ACC112 (cell line): ENCODE measurements at regions not wholly inside any gene's neighbourhood (a gene's known extent, or its start where the extent isn't known, plus 50 kb on each side); places are given as distances from the start of the nearest gene placed in this dataset.
A peak's percentile ranks its signal among the peaks of the same experiment; 100 is the strongest.

Experiments
- H2AFZ ChIP-seq: fragments of 200-600 bp; sonication (generic); one replicate; pipeline ENCODE4 v1.6.0; 2017; ENCODE audit warnings: antibody characterized with exemption, low read length; ENCODE audit not compliant: unreplicated experiment
- H3K27ac ChIP-seq: fragments of 200-600 bp; sonication (generic); 2 replicates; pipeline ENCODE4 v1.5.1; 2014; ENCODE audit warnings: low read depth, mild to moderate bottlenecking, antibody characterized with exemption, low read length, moderate library complexity
- H3K27me3 ChIP-seq: fragments of 200-600 bp; sonication (generic); 2 replicates; pipeline ENCODE4 v1.6.1; 2014; ENCODE audit warnings: mild to moderate bottlenecking, antibody characterized with exemption, low read length, moderate library complexity, mixed read lengths; ENCODE audit not compliant: insufficient read depth
- H3K36me3 ChIP-seq: fragments of 200-600 bp; sonication (generic); 2 replicates; pipeline ENCODE4 v1.6.1; 2016; ENCODE audit warnings: mild to moderate bottlenecking, antibody characterized with exemption, low read length, moderate library complexity, mixed read lengths; ENCODE audit not compliant: insufficient read depth
- H3K4me1 ChIP-seq: fragments of 200-600 bp; sonication (generic); one replicate; pipeline ENCODE4 v1.6.1; 2016; ENCODE audit warnings: low read length, mixed read lengths; ENCODE audit not compliant: insufficient read depth, unreplicated experiment, control insufficient read depth
- H3K4me3 ChIP-seq: fragments of 200-600 bp; sonication (generic); 2 replicates; pipeline ENCODE4 v1.5.1; 2014; ENCODE audit warnings: mild to moderate bottlenecking, low read depth, low read length
- H3K79me2 ChIP-seq: fragments of 200-600 bp; sonication (generic); one replicate; pipeline ENCODE4 v1.6.0; 2016; ENCODE audit warnings: low read length; ENCODE audit not compliant: control insufficient read depth, unreplicated experiment, insufficient read depth

DNA sequence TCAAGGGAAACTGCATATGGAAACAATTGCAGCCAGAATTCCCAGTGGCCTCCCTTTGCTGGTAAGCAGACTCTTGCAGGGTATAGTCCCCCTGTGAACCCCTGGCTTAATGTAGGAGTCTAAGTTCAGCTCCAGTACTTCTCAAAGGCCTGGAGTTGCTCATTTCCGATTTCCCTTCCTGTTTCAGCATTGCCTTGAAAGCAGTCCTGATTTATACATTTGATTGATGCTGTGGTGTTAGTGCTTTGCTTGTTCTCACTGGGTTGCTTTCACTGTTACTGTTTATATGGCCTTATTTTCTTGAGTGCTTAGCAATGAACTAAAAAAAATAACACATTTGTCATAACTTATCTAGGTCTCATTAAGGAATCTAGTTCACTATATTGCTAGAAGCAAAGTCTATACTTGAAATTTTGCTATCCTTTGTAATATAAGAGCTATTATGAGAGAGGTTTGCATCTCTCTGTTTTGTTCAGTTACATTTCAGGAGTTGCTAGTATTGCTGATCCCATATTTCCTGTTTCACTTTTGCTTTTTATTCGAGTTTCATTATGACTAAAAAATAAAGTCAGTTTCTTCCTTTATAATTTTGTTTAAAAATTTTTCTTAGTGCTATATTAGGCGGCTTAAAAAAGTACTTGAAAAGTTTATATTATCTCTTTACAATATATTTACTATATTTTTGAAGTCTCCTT is 122.4 kb upstream of the NMUR2 start:
- peak overlapping the region; percentile 27 for H2AFZ ChIP-seq
- no peak overlapping the region for H3K4me3 ChIP-seq
- H3K4me1 ChIP-seq: no peaks in the 10 kb centered on the region
- H3K27ac ChIP-seq: no peak overlapping the region
- H3K27me3 ChIP-seq: no peaks in the 10 kb centered on the region
- H3K36me3 ChIP-seq: no peaks in the 10 kb centered on the region
- no peaks in the 10 kb centered on the region for H3K79me2 ChIP-seq

DNA sequence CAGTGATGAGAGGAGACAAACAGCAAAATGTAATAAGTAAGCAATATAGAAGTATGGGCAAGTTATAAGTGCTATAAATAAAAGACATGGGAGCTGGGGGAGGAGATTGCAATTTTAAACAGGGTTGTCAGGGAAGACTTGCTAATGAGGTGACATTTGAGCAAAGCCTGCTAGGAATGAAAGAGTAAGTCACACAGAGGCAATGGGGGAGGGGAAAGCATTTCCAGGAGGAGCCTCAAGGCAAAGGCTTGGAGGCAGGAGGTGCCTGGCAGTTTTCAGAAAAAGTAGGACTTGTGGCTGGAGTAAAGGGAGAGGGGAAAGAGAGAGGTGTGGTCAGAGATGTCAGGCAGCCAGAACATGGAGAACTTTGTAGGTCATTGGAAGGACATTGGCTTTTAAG is 124.4 kb upstream of the NMUR2 start:
- no peak overlapping the region for H3K27ac ChIP-seq
- no peaks in the 10 kb centered on the region for H3K79me2 ChIP-seq
- no peak overlapping the region for H2AFZ ChIP-seq
- no peaks in the 10 kb centered on the region for H3K36me3 ChIP-seq
- H3K27me3 ChIP-seq: no peaks in the 10 kb centered on the region
- no peaks in the 10 kb centered on the region for H3K4me1 ChIP-seq
- H3K4me3 ChIP-seq: no peak overlapping the region

DNA sequence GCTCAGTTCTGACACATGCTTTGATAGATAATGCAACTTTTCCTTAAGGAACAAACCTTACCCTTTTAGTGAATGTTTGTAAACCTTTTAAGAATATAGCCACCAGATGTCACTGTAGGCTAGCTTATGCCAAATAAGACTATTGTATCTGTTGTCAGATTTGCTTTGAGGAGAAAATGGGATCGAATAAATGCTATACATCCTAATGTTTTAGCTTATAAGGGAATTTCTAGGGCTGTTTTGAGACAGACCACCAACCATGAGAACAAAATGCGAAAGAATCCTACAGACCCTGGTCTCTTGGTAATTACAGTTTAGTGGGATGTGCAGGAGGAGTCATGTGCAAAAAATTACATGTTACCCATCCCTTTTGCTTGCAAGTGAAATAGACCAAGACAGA is 127.6 kb upstream of the NMUR2 start:
- Histone ChIP-seq H3K4me1 (no peaks in the 10 kb centered on the region), H3K27me3 (no peaks in the 10 kb centered on the region), H2AFZ (no peak overlapping the region), H3K36me3 (no peaks in the 10 kb centered on the region), H3K4me3 (no peak overlapping the region), H3K79me2 (no peaks in the 10 kb centered on the region), H3K27ac (no peak overlapping the region)

DNA sequence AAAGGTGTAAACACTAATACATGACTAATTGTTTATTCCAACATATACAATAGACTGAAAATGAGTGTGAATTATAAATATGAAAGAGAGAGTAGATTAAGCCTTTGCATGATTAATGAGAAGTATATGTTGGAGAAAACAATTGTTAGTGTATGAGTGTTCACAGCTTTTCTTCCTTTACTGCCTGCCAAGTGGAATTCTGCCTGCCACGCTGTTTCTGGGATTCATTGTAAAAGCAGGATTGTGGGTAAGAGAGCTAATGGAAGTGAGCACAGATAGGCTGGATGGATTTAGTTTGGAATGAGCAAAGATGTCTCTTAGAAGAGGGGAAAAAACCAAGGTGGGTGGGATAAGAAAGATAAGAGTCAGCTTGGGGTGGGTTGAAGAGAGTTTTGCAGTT is 129.6 kb upstream of the NMUR2 start:
- Histone ChIP-seq H3K4me3 (no peak overlapping the region), H3K79me2 (no peaks in the 10 kb centered on the region), H3K36me3 (no peaks in the 10 kb centered on the region), H3K27ac (no peak overlapping the region), H3K4me1 (no peaks in the 10 kb centered on the region), H2AFZ (no peak overlapping the region), H3K27me3 (no peaks in the 10 kb centered on the region)

DNA sequence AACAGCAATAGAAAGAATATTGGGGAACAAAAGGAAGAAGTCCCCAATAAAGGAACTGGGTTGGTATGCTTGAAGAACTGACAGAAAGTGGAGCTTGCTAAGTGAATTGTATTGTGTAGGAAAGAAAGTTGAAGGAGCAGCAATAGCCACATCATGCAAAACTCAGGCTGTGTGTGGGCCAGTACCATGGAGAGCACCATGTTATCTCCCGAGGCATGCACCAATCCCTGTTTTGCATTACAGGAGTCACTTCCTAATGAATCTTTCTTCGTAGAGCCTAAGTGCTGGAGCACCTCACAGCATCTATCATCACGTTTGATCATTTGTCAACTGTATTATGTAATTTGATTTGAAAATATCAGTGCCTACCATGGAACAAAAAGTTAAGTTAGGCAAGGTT is 137.7 kb upstream of the NMUR2 start:
- Histone ChIP-seq H3K79me2 (no peaks in the 10 kb centered on the region), H3K36me3 (no peaks in the 10 kb centered on the region), H2AFZ (no peak overlapping the region), H3K27me3 (no peaks in the 10 kb centered on the region; the same call in 1 of the 2 replicates), H3K4me3 (no peak overlapping the region), H3K4me1 (no peaks in the 10 kb centered on the region), H3K27ac (no peak overlapping the region)

DNA sequence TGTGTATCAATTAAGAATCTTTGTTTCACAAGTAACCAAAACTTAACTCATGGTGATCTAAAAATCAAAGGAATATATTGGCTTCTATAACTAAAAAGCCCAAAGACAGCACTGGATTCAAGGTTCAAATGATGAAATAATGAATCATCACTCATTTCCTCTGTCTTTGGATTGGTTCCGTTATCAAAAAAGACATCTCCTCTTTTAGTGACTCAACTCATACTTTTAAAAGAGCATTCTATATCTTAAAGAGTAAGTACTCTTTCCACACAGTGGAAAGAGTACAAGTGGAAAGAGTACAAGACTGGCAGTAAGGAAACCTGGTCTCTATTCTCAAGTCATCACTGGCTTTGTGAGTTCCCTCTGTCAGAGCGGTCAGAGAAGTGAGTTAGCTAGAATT is 141.4 kb upstream of the NMUR2 start:
- Histone ChIP-seq H3K4me1 (no peaks in the 10 kb centered on the region), H3K79me2 (no peaks in the 10 kb centered on the region), H3K36me3 (no peaks in the 10 kb centered on the region)

DNA sequence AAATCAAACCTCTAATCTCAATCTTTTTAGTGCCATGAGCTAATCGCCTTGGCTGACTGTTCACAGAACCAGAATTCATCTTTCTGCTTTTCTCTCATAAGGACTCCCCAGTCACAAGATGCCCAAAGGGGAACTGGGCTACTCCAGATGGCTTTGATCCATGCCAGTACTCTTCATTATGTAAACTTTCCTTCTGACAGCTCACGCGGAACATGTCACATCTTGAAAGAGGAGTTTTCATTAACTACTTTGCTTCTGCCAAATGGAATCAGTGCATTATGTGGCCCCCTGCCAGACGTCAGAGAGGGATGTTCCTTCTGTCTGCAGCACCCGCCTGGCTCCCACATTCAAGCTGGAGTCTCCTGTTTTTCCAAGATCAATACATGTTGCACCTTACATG is 142.1 kb upstream of the NMUR2 start:
- H3K4me3 ChIP-seq: no peak overlapping the region
- no peak overlapping the region for H2AFZ ChIP-seq

More for the DNA sequence above, 141.4 kb upstream of the NMUR2 start:
- Histone ChIP-seq H2AFZ (no peak overlapping the region), H3K27me3 (no peaks in the 10 kb centered on the region; the same call in 1 of the 2 replicates), H3K4me3 (no peak overlapping the region), H3K27ac (no peak overlapping the region)

DNA sequence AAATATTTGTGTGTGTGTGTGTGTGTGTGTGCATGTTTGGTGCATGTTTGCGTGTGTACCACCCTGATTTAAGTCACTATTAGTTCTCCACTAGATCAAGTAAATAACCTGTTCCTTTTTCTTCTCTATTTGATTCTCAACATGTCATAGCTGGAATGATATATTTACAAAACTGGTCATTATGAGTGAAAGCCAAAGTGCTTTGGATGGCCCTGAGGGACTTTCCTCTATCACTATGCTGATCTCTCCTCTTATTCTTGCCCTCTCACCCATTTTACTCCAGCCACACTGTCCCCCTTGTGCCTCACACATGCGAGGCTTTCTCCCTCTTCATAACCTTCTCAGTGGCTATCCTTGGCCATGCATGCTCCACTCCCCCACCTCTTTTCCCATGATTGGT is 144.6 kb upstream of the NMUR2 start:
- no peaks in the 10 kb centered on the region for H3K79me2 ChIP-seq
- no peak overlapping the region for H3K27ac ChIP-seq
- no peaks in the 10 kb centered on the region for H3K36me3 ChIP-seq
- H3K27me3 ChIP-seq: no peaks in the 10 kb centered on the region
- H3K4me1 ChIP-seq: no peaks in the 10 kb centered on the region
- H3K4me3 ChIP-seq: no peak overlapping the region
- no peak overlapping the region for H2AFZ ChIP-seq

More for the DNA sequence above, 142.1 kb upstream of the NMUR2 start:
- no peaks in the 10 kb centered on the region for H3K27me3 ChIP-seq
- no peaks in the 10 kb centered on the region for H3K4me1 ChIP-seq
- no peaks in the 10 kb centered on the region for H3K36me3 ChIP-seq
- no peaks in the 10 kb centered on the region for H3K79me2 ChIP-seq
- no peak overlapping the region for H3K27ac ChIP-seq

DNA sequence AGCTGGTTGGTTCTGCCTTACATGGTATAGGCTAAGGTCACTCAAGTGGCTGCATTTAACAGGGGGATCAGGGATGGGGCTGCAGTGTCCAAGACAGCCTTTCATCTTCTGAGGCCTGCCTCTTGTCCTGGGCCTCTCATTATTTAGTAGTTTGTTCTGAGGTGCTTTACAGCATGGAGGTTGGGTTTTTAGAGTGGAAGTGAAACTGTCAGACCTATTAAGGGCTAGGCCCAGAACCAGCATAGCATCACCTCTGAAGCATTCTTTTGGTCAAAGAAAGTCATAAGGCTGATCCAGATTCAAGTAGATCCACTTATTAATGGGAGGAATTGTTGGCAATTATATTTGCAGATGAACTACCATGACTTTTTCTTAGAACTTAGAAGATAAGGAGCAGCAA is 146.0 kb upstream of the NMUR2 start:
- H3K79me2 ChIP-seq: no peaks in the 10 kb centered on the region
- H3K4me3 ChIP-seq: no peak overlapping the region
- H2AFZ ChIP-seq: no peak overlapping the region
- H3K4me1 ChIP-seq: no peaks in the 10 kb centered on the region
- no peak overlapping the region for H3K27ac ChIP-seq
- H3K36me3 ChIP-seq: no peaks in the 10 kb centered on the region
- no peaks in the 10 kb centered on the region for H3K27me3 ChIP-seq

DNA sequence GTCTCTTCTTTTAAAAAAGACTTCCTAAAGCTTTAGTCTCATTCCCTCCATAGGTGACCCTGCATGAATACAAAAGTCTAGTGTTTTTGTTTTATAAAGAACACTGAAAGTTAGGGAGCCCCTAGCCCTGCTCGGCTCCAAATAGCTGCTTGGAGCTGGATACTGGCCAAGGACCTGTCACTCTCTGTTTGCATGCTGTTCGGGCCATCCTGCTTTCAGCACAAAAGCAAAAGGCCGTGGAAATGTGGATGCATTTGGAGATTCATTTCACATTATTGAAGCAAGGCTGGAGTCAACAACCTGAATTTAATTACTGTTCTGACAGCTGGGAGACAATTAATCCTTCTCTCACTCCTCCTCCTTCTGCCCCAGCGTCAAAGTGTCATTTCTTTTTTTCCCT is 151.7 kb upstream of the NMUR2 start:
- Histone ChIP-seq H3K36me3 (no peaks in the 10 kb centered on the region), H3K4me3 (no peak overlapping the region), H3K79me2 (no peaks in the 10 kb centered on the region), H3K4me1 (no peaks in the 10 kb centered on the region), H2AFZ (no peak overlapping the region), H3K27me3 (no peaks in the 10 kb centered on the region), H3K27ac (no peak overlapping the region)

DNA sequence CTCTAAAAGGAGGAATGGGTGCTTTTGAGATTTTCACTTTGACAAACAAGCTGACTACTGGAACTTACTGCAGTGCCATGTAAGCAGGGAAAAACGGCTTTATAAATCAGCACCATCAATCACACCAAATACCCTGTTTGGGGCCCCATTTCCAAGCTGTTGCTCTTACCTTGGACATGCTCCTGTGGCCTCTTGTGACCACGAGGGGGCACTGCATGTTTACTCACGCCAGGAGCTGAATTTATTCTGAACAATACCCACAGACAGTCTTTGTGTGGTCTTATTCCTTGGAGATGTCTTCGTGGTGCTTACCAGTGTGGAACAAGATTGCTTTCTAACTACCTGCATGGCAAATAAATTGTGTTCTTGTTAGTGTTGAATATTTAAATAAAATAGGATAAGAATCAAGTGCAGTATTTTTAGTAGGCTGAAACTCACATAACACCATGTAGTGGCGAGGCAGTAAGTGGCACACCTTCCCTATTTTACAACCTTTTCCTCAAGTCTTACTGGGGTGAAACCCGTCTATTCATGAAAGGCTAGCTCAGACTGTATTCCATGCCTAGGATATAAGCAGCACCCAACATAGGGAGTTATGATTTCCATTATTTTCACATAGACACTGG is 155.5 kb upstream of the NMUR2 start:
- H3K27me3 ChIP-seq: no peaks in the 10 kb centered on the region
- H3K79me2 ChIP-seq: no peaks in the 10 kb centered on the region
- H3K4me1 ChIP-seq: no peaks in the 10 kb centered on the region
- no peak overlapping the region for H3K4me3 ChIP-seq
- no peaks in the 10 kb centered on the region for H3K36me3 ChIP-seq
- H3K27ac ChIP-seq: no peak overlapping the region
- no peak overlapping the region for H2AFZ ChIP-seq
